Keratinocyte (primary cell): ENCODE measurements at regions not wholly inside any gene's neighbourhood (a gene's known extent, or its start where the extent isn't known, plus 50 kb on each side); places are given as distances from the start of the nearest gene placed in this dataset.

Experiments
- EZH2 ChIP-seq: IDR thresholded peaks from one replicate; pipeline ENCODE4 v1.6.1; 2012; ENCODE audit warnings: inconsistent platforms, mild to moderate bottlenecking, low read length, moderate library complexity
- TF ChIP-seq, protein P1 (sequence below), 3 experiments: IDR thresholded peaks in 1 of 3; conservative IDR thresholded peaks in 1 of 3; optimal IDR thresholded peaks in 1 of 3; 2 replicates in 2 of 3; 3 replicates in 1 of 3; pipeline versions ENCODE3 to v1.5.1; 2011; ENCODE audit warnings: low read length in 3 of 3, mild to moderate bottlenecking in 3 of 3, moderate library complexity in 2 of 3, control low read depth in 1 of 3, inconsistent platforms in 1 of 3; ENCODE audit not compliant: insufficient read depth in 2 of 3; ENCODE audit errors: extremely low read depth in 1 of 3

DNA sequence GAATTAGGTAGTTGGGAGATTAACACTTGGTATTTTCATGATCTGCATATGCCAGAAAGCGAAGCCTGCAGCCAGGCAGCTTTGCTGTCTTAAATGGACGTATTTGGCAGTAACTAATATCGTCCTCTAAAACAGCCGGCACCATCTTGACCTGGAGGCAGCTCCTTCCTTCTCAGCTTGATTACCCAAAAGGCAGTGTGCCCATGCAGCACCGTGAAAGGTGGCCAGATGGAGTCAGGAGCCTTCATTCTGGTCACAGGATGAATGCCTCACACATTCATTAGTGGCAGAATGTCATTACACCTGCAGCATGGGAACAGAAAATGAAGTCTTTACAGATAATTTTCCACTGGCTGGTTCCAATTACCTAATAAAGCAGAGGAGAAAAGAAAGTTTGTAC lies 59.0 kb upstream of the FLT1 start:
- TF ChIP-seq, protein P1, sequence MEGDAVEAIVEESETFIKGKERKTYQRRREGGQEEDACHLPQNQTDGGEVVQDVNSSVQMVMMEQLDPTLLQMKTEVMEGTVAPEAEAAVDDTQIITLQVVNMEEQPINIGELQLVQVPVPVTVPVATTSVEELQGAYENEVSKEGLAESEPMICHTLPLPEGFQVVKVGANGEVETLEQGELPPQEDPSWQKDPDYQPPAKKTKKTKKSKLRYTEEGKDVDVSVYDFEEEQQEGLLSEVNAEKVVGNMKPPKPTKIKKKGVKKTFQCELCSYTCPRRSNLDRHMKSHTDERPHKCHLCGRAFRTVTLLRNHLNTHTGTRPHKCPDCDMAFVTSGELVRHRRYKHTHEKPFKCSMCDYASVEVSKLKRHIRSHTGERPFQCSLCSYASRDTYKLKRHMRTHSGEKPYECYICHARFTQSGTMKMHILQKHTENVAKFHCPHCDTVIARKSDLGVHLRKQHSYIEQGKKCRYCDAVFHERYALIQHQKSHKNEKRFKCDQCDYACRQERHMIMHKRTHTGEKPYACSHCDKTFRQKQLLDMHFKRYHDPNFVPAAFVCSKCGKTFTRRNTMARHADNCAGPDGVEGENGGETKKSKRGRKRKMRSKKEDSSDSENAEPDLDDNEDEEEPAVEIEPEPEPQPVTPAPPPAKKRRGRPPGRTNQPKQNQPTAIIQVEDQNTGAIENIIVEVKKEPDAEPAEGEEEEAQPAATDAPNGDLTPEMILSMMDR (optimal IDR thresholded peaks at IDR 0.05 in 1 of 3, IDR thresholded peaks at IDR 0.05 in 1 of 3, conservative IDR thresholded peaks at IDR 0.05 in 1 of 3; ENCODE audit: extremely low read depth in 1 of 3, insufficient read depth in 2 of 3, low read length in 3 of 3) = no peak
- TF ChIP-seq EZH2 = no peak
